Fibroblast of skin of back (primary cell): ENCODE measurements at regions not wholly inside any gene's neighbourhood (a gene's known extent, or its start where the extent isn't known, plus 50 kb on each side); places are given as distances from the start of the nearest gene placed in this dataset.

Experiments used
- DNase-seq: peaks from one replicate; pipeline ENCODE4 v3.0.0-alpha.2; 2013

GRCh38 chr20:48325656-48326433 is 502.0 kb downstream of the PREX1 start:
- DNase-seq = no peak

- no peak for DNase-seq
Observed at GRCh38 chr20:48324744-48325143, 503.1 kb downstream of the PREX1 start.

- no peak for DNase-seq
Observed at GRCh38 chr20:48321271-48321670, 506.5 kb downstream of the PREX1 start.

GRCh38 chr20:48319943-48320584 is 507.7 kb downstream of the PREX1 start:
- DNase-seq = peak; percentile 17

- DNase-seq = no peak
Observed at GRCh38 chr20:48317578-48317977, 510.2 kb downstream of the PREX1 start.

GRCh38 chr20:48314925-48315592 is 512.7 kb downstream of the PREX1 start:
- DNase-seq = no peak

GRCh38 chr20:48313324-48313723 is 514.5 kb downstream of the PREX1 start:
- DNase-seq = no peak

GRCh38 chr20:48311956-48312355 is 515.8 kb downstream of the PREX1 start:
- no peak for DNase-seq

- no peak for DNase-seq
Observed at GRCh38 chr20:48310305-48310704, 517.5 kb downstream of the PREX1 start.

GRCh38 chr20:48309293-48309692 is 518.5 kb downstream of the PREX1 start:
- no peak for DNase-seq

GRCh38 chr20:48308882-48309281 is 518.9 kb downstream of the PREX1 start:
- no peak for DNase-seq

- no peak for DNase-seq
Observed at GRCh38 chr20:48308232-48308781, 519.5 kb downstream of the PREX1 start.

GRCh38 chr20:48307277-48307676 is 520.5 kb downstream of the PREX1 start:
- DNase-seq = no peak

GRCh38 chr20:48302844-48303542 is 517.7 kb upstream of the SULF2 start:
- DNase-seq = no peak

GRCh38 chr20:48302149-48302548 is 516.9 kb upstream of the SULF2 start:
- DNase-seq = no peak

- DNase-seq = no peak
Observed at GRCh38 chr20:48301189-48301588, 515.9 kb upstream of the SULF2 start.

GRCh38 chr20:48300529-48300928 is 515.2 kb upstream of the SULF2 start:
- DNase-seq = no peak

- peak; percentile 95 for DNase-seq
Observed at GRCh38 chr20:48298851-48299484, 513.7 kb upstream of the SULF2 start.

GRCh38 chr20:48298433-48298832 is 513.2 kb upstream of the SULF2 start:
- no peak for DNase-seq

- peak; percentile 84 for DNase-seq
Observed at GRCh38 chr20:48295966-48296421, 510.7 kb upstream of the SULF2 start.

- DNase-seq = peak; percentile 97
Observed at GRCh38 chr20:48295445-48295903, 510.2 kb upstream of the SULF2 start.

- DNase-seq = no peak
Observed at GRCh38 chr20:48294942-48295341, 509.7 kb upstream of the SULF2 start.
